Right lobe of liver (tissue), 6 donors: ENCODE measurements at regions not wholly inside any gene's neighbourhood (a gene's known extent, or its start where the extent isn't known, plus 50 kb on each side); places are given as distances from the start of the nearest gene placed in this dataset.

Source experiments
- ATAC-seq, 4 donors: fragments of 200-7000 bp; cut with Tn5 transposase; one replicate each; pipeline ENCODE4 v1.9.1; 2020; ENCODE audit warnings: mild to moderate bottlenecking in 4 of 4, moderate library complexity in 4 of 4
- DNase-seq, 3 donors: peaks; one replicate each; pipeline ENCODE4 v3.0.0-alpha.2; 2020
- H3K27ac ChIP-seq, 3 donors: fragments of 200-600 bp; one replicate each; pipeline ENCODE4 v1.8.0; 2022
- H3K27me3 ChIP-seq, 2 donors: fragments of 200-600 bp; one replicate each; pipeline ENCODE4 v1.8.0; 2022
- H3K36me3 ChIP-seq, 4 donors: fragments of 200-600 bp; sonication (generic) in 1 of 4; one replicate each; pipeline versions ENCODE4 v1.5.1 to v1.8.0; 2017 to 2022; ENCODE audit warnings: control low read depth in 1 of 4
- H3K4me1 ChIP-seq, 4 donors: fragments of 200-600 bp; sonication (generic) in 1 of 4; one replicate each; pipeline versions ENCODE4 v1.5.1 to v1.8.0; 2017 to 2022; ENCODE audit warnings: control low read depth in 1 of 4
- H3K4me3 ChIP-seq, 3 donors: fragments of 200-600 bp; one replicate each; pipeline ENCODE4 v1.8.0; 2022
- H3K9me3 ChIP-seq, 4 donors: fragments of 200-600 bp; sonication (generic) in 1 of 4; one replicate each; pipeline versions ENCODE4 v1.5.1 to v1.8.0; 2017 to 2022; ENCODE audit warnings: control low read depth in 1 of 4
- CTCF ChIP-seq, 4 donors: fragments of 200-600 bp in 3 of 4; fragments of 450-650 bp in 1 of 4; IDR thresholded peaks; one replicate each; pipeline versions ENCODE4 v1.5.1 to v1.8.0; 2016 to 2022; ENCODE audit warnings: antibody characterized with exemption in 4 of 4, mild to moderate bottlenecking in 2 of 4
- POLR2A ChIP-seq: fragments of 450-650 bp; IDR thresholded peaks from one replicate; pipeline ENCODE4 v1.6.1; 2017; ENCODE audit warnings: antibody characterized with exemption, mild to moderate bottlenecking
- WGBS: methylation state at CpG from one replicate; pipeline ENCODE4 v1.1.6; 2018; ENCODE audit warnings: low coverage, low lambda C conversion rate; ENCODE audit not compliant: insufficient coverage; ENCODE audit errors: missing lambda C conversion rate; 5-methylcytosine and 5-hydroxymethylcytosine counted together
- intact Hi-C, 2 donors: fragments of 100-400 bp; cut with DNase I; formaldehyde crosslinking; loops; one replicate each; pipeline versions ENCODE4 v1.11.2 to v1.14.1; 2022
- donor health status: DM: no; HTN: yes; CAD: no.
- donor health status: DM: no; HTN: no; CAD: no.
- donor health status: DM: no; HTN: no; CAD: no.
- donor health status: DM: no; HTN: yes; CAD: no.
- donor health status: DM: no; HTN: yes; CAD: no.

- intact Hi-C loops, result no loop called here
- ATAC-seq, result no peak
- H3K4me1 ChIP-seq, result no peaks in the 10 kb centered on the region
- DNase-seq, result no peak
- H3K4me3 ChIP-seq, result no peak overlapping the region
- TF ChIP-seq POLR2A (no peak), CTCF (IDR thresholded peaks at IDR 0.05) (no peak)
- H3K27ac ChIP-seq, result no peak overlapping the region
- no peaks in the 10 kb centered on the region for H3K27me3 ChIP-seq
- no peaks in the 10 kb centered on the region for H3K9me3 ChIP-seq
- no peaks in the 10 kb centered on the region for H3K36me3 ChIP-seq
- WGBS, result 65% methylated on average over 3 of the region's 3 CpGs
These were observed 126.6 kb upstream of the PTPRT start for GRCh38 chr20:43316271-43316670.

GRCh38 chr20:43309266-43309665 lies 119.6 kb upstream of the PTPRT start:
- intact Hi-C loops, result no loop called here
- H3K4me3 ChIP-seq, result no peak overlapping the region
- no peak for DNase-seq

GRCh38 chr20:43306837-43307236 lies 117.1 kb upstream of the PTPRT start:
- Histone ChIP-seq H3K9me3 (no peaks in the 10 kb centered on the region), H3K27ac (no peak overlapping the region), H3K27me3 (no peaks in the 10 kb centered on the region), H3K4me3 (no peak overlapping the region), H3K36me3 (no peaks in the 10 kb centered on the region), H3K4me1 (no peaks in the 10 kb centered on the region)
- no peak for TF ChIP-seq CTCF (IDR thresholded peaks at IDR 0.05)
- no peak for TF ChIP-seq POLR2A
- no peak for ATAC-seq
- intact Hi-C loops, result no loop called here
- WGBS, result 39% methylated on average over 4 of the region's 4 CpGs
- no peak for DNase-seq

More at GRCh38 chr20:43309266-43309665, 119.6 kb upstream of the PTPRT start:
- H3K4me1 ChIP-seq, result no peaks in the 10 kb centered on the region
- no peaks in the 10 kb centered on the region for H3K9me3 ChIP-seq
- TF ChIP-seq POLR2A (no peak), CTCF (IDR thresholded peaks at IDR 0.05) (no peak)
- no peak for ATAC-seq
- H3K27ac ChIP-seq, result no peak overlapping the region
- no peaks in the 10 kb centered on the region for H3K36me3 ChIP-seq
- no peaks in the 10 kb centered on the region for H3K27me3 ChIP-seq

GRCh38 chr20:43305749-43306148 lies 116.0 kb upstream of the PTPRT start:
- Histone ChIP-seq H3K9me3 (no peaks in the 10 kb centered on the region), H3K36me3 (no peaks in the 10 kb centered on the region), H3K4me3 (no peak overlapping the region), H3K27me3 (no peaks in the 10 kb centered on the region), H3K4me1 (no peaks in the 10 kb centered on the region), H3K27ac (no peak overlapping the region)
- ATAC-seq (no peak), DNase-seq (no peak)
- no peak for TF ChIP-seq CTCF (IDR thresholded peaks at IDR 0.05)
- no peak for TF ChIP-seq POLR2A
- intact Hi-C loops, result no loop called here

GRCh38 chr20:43304598-43304997 lies 114.9 kb upstream of the PTPRT start:
- H3K9me3 ChIP-seq, result no peaks in the 10 kb centered on the region
- WGBS, result 50% methylated on average over 1 of the region's 1 CpG
- H3K36me3 ChIP-seq, result no peaks in the 10 kb centered on the region
- no peak for ATAC-seq
- H3K27ac ChIP-seq, result no peak overlapping the region
- intact Hi-C loops, result no loop called here
- no peak for DNase-seq
- TF ChIP-seq POLR2A, result no peak
- TF ChIP-seq CTCF (IDR thresholded peaks at IDR 0.05), result no peak
- H3K4me3 ChIP-seq, result no peak overlapping the region
- no peaks in the 10 kb centered on the region for H3K4me1 ChIP-seq
- H3K27me3 ChIP-seq, result no peaks in the 10 kb centered on the region
